ENCODE measurements at regions not wholly inside any gene's neighbourhood (a gene's known extent, or its start where the extent isn't known, plus 50 kb on each side); places are given as distances from the start of the nearest gene placed in this dataset.

DNA sequence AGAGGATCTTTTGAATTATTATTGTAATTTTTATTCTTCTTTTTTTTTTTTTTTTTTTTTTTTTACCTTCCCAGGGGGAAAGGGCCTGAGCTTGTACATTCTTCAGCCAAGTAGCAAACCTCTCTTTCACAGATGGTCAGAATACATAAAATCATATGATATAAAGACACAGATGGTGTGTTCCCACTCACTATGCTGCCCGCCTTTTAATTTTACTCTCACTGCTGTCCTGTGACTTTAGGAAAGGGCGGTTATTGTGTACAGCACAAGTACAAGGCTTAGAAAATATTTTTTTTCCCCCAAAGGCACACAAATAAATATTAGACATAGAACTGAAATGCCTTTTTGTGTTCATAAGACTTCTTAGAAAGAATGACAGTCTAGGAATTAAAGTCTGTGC is 213.6 kb downstream of the RPS24 start:
- H3K4me3 ChIP-seq (ENCODE audit: control extremely low read depth in 1 of 5, extremely low read depth in 1 of 5, insufficient read depth in 1 of 5, low read depth in 2 of 5, low read length in 4 of 5), result no peak overlapping the region
- H3K4me1 Mint-ChIP-seq, result peaks cover 26% of the 10 kb centered on the region
- peaks cover 10 to 12% of the 10 kb centered on the region in 2 donors for H3K4me1 ChIP-seq (ENCODE audit: control insufficient read depth in 2 of 2, insufficient read depth in 2 of 2, low read length in 2 of 2)
- peaks cover 27% of the 10 kb centered on the region for H3K27me3 Mint-ChIP-seq
- no peaks in the 10 kb centered on the region for H3K79me2 ChIP-seq (ENCODE audit: control insufficient read depth, insufficient read depth, low read length)
- no peaks in the 10 kb centered on the region for H3K9me3 Mint-ChIP-seq (ENCODE audit: insufficient read depth)
- no peak overlapping the region for H3K9ac ChIP-seq (ENCODE audit: low read length)
- H2AFZ ChIP-seq (ENCODE audit: insufficient read depth, low read depth, low read length, poor library complexity, severe bottlenecking), result no peak overlapping the region
- ATAC-seq (ENCODE audit: low read depth), result no peak
- no peak overlapping the region for H3K27ac Mint-ChIP-seq
- H4K20me1 ChIP-seq (ENCODE audit: control insufficient read depth, insufficient read depth, low read length, poor library complexity, severe bottlenecking), result no peaks in the 10 kb centered on the region
- peaks cover 0 to 9% (median 6%) of the 10 kb centered on the region in 3 donors for H3K9me3 ChIP-seq (ENCODE audit: control extremely low read depth in 1 of 3, control insufficient read depth in 2 of 3, insufficient read depth in 1 of 3, low read length in 2 of 3)
- POLR2A ChIA-PET, result no interaction called here
- H3K36me3 ChIP-seq (replicated peaks in 1 of 2; ENCODE audit: control extremely low read depth in 1 of 2, control insufficient read depth in 1 of 2, extremely low read depth in 1 of 2, insufficient read depth in 2 of 2, low read length in 1 of 2), result no peaks in the 10 kb centered on the region
- H3K27me3 ChIP-seq (replicated peaks in 1 of 4; ENCODE audit: control extremely low read depth in 1 of 4, control insufficient read depth in 3 of 4, insufficient read depth in 4 of 4, low read length in 3 of 4), result peaks cover 0 to 15% (median 5%) of the 10 kb centered on the region in 4 experiments
- CTCF ChIA-PET, result no interaction called here
- intact Hi-C loops (cut with micrococcal nuclease), result no loop called here
- H3K27ac ChIP-seq (ENCODE audit: low read length in 2 of 2), result no peak overlapping the region
- WGBS (ENCODE audit: insufficient coverage), result no CpG with 5 or more reads among the region's 2 CpGs
- H3K4me2 ChIP-seq (replicated peaks; ENCODE audit: low read depth, low read length, poor library complexity, severe bottlenecking), result no peak overlapping the region
- H3K4me3 Mint-ChIP-seq, result no peak overlapping the region
- TF ChIP-seq EZH2 (IDR thresholded peaks at IDR 0.05; ENCODE audit: borderline replicate concordance, insufficient read depth, low read depth, low read length, poor library complexity, severe bottlenecking), result no peak
- TF ChIP-seq, protein P1, sequence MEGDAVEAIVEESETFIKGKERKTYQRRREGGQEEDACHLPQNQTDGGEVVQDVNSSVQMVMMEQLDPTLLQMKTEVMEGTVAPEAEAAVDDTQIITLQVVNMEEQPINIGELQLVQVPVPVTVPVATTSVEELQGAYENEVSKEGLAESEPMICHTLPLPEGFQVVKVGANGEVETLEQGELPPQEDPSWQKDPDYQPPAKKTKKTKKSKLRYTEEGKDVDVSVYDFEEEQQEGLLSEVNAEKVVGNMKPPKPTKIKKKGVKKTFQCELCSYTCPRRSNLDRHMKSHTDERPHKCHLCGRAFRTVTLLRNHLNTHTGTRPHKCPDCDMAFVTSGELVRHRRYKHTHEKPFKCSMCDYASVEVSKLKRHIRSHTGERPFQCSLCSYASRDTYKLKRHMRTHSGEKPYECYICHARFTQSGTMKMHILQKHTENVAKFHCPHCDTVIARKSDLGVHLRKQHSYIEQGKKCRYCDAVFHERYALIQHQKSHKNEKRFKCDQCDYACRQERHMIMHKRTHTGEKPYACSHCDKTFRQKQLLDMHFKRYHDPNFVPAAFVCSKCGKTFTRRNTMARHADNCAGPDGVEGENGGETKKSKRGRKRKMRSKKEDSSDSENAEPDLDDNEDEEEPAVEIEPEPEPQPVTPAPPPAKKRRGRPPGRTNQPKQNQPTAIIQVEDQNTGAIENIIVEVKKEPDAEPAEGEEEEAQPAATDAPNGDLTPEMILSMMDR (IDR thresholded peaks at IDR 0.05), result no peak
- no peak for DNase-seq

DNA sequence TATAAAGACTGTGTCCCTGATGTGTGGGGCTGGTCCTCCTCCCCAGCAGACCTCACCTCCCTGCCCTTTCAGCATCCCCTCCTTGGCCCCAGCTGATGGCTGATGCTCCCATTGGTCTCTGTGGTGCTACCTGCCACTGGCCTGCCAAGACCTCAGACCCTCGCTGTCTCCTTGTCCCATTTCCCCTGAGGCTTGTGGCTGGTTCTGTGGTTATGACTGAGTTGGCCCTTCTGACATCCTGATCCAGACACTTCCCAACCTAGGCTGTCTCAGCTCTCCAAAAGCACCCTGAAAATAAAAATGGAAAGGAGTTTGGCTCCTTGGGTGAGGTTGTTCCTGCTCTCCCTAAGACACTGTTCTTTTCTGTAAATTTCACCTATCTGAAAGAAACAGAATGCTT is 214.2 kb downstream of the RPS24 start:
- Histone ChIP-seq H3K27me3 (replicated peaks in 1 of 4; ENCODE audit: control extremely low read depth in 1 of 4, control insufficient read depth in 3 of 4, insufficient read depth in 4 of 4, low read length in 3 of 4) (peaks cover 0 to 15% (median 5%) of the 10 kb centered on the region in 4 experiments), H3K9me3 (ENCODE audit: control extremely low read depth in 1 of 3, control insufficient read depth in 2 of 3, insufficient read depth in 1 of 3, low read length in 2 of 3) (peaks cover 0 to 7% (median 6%) of the 10 kb centered on the region in 3 donors), H3K36me3 (replicated peaks in 1 of 2; ENCODE audit: control extremely low read depth in 1 of 2, control insufficient read depth in 1 of 2, extremely low read depth in 1 of 2, insufficient read depth in 2 of 2, low read length in 1 of 2) (no peaks in the 10 kb centered on the region), H4K20me1 (ENCODE audit: control insufficient read depth, insufficient read depth, low read length, poor library complexity, severe bottlenecking) (no peaks in the 10 kb centered on the region), H2AFZ (ENCODE audit: insufficient read depth, low read depth, low read length, poor library complexity, severe bottlenecking) (no peak overlapping the region), H3K79me2 (ENCODE audit: control insufficient read depth, insufficient read depth, low read length) (no peaks in the 10 kb centered on the region), H3K4me1 (ENCODE audit: control insufficient read depth in 2 of 2, insufficient read depth in 2 of 2, low read length in 2 of 2) (peaks cover 10 to 12% of the 10 kb centered on the region in 2 donors), H3K4me2 (replicated peaks; ENCODE audit: low read depth, low read length, poor library complexity, severe bottlenecking) (no peak overlapping the region), H3K9ac (ENCODE audit: low read length) (no peak overlapping the region), H3K4me3 (ENCODE audit: control extremely low read depth in 1 of 5, extremely low read depth in 1 of 5, insufficient read depth in 1 of 5, low read depth in 2 of 5, low read length in 4 of 5) (no peak overlapping the region), H3K27ac (ENCODE audit: low read length in 2 of 2) (no peak overlapping the region)
- CTCF ChIA-PET, result interaction anchor here (1.6 kb wide), 1 partner anchor 12 kb away, joined by 8 read pairs; no protein-coding TSS in a partner anchor
- Mint-ChIP-seq H3K27me3 (peaks cover 27% of the 10 kb centered on the region), H3K4me1 (peaks cover 26% of the 10 kb centered on the region), H3K4me3 (no peak overlapping the region), H3K27ac (no peak overlapping the region), H3K9me3 (ENCODE audit: insufficient read depth) (no peaks in the 10 kb centered on the region)
- no CpG with 5 or more reads among the region's 1 CpG for WGBS (ENCODE audit: insufficient coverage)
- ATAC-seq (ENCODE audit: low read depth), result no peak
- no peak for TF ChIP-seq EZH2 (IDR thresholded peaks at IDR 0.05; ENCODE audit: borderline replicate concordance, insufficient read depth, low read depth, low read length, poor library complexity, severe bottlenecking)
- TF ChIP-seq, protein P1 (IDR thresholded peaks at IDR 0.05), result no peak
- intact Hi-C loops (cut with micrococcal nuclease), result no loop called here
- POLR2A ChIA-PET, result no interaction called here
- DNase-seq, result no peak
